Esophagus squamous epithelium (tissue), 5 donors: ENCODE measurements at regions not wholly inside any gene's neighbourhood (a gene's known extent, or its start where the extent isn't known, plus 50 kb on each side); places are given as distances from the start of the nearest gene placed in this dataset.
A peak's percentile ranks its signal among the peaks of the same experiment; 100 is the strongest.

Experiments
- DNase-seq: peaks from one replicate; lab custom pipeline; 2025; lab: John Stamatoyannopoulos, UW
- H3K27ac ChIP-seq, 4 donors: fragments of 200-600 bp; sonication (generic); one replicate each; pipeline ENCODE4 v1.5.1; 2016 to 2019; ENCODE audit warnings: mild to moderate bottlenecking in 1 of 4
- H3K27me3 ChIP-seq, 4 donors: fragments of 200-600 bp; sonication (generic); 1 replicate in 3 of 4; 2 replicates in 1 of 4; pipeline versions ENCODE4 v1.5.1 to v1.6.0; 2017 to 2021; ENCODE audit warnings: antibody characterized with exemption in 1 of 4
- H3K36me3 ChIP-seq, 3 donors: fragments of 200-600 bp; sonication (generic); one replicate each; pipeline ENCODE4 v1.5.1; 2016 to 2019
- H3K4me1 ChIP-seq, 3 donors: fragments of 200-600 bp; sonication (generic); one replicate each; pipeline ENCODE4 v1.5.1; 2017 to 2019
- H3K4me3 ChIP-seq, 4 donors: fragments of 200-600 bp; sonication (generic); 1 replicate in 3 of 4; 2 replicates in 1 of 4; pipeline ENCODE4 v1.5.1; 2016 to 2019; ENCODE audit warnings: mild to moderate bottlenecking in 2 of 4, moderate library complexity in 1 of 4
- H3K9me3 ChIP-seq, 3 donors: fragments of 200-600 bp; sonication (generic); one replicate each; pipeline ENCODE4 v1.5.1; 2016 to 2019
- POLR2A ChIP-seq, 4 donors: fragments of 450-650 bp; IDR thresholded peaks; one replicate each; pipeline ENCODE4 v1.6.1; 2017; ENCODE audit warnings: antibody characterized with exemption in 4 of 4, mild to moderate bottlenecking in 4 of 4, moderate library complexity in 3 of 4
- WGBS, 2 donors: methylation state at CpG; one replicate each; pipeline ENCODE4 v1.1.5; 2018; 5-methylcytosine and 5-hydroxymethylcytosine counted together
- intact Hi-C: fragments of 100-400 bp; cut with DNase I; formaldehyde crosslinking; loops from one replicate; pipeline ENCODE4 v1.15.0; 2022
- TF ChIP-seq, protein P1 (sequence below), 6 experiments: fragments of 450-650 bp in 4 of 6; fragments of 200-600 bp in 2 of 6; sonication (generic) in 2 of 6; IDR thresholded peaks; one replicate each; pipeline ENCODE4 v1.5.1; 2016 to 2019; ENCODE audit warnings: antibody characterized with exemption in 6 of 6, mild to moderate bottlenecking in 4 of 6, moderate library complexity in 4 of 6
- donor health status: DM: yes; HTN: yes; CAD: no.

DNA sequence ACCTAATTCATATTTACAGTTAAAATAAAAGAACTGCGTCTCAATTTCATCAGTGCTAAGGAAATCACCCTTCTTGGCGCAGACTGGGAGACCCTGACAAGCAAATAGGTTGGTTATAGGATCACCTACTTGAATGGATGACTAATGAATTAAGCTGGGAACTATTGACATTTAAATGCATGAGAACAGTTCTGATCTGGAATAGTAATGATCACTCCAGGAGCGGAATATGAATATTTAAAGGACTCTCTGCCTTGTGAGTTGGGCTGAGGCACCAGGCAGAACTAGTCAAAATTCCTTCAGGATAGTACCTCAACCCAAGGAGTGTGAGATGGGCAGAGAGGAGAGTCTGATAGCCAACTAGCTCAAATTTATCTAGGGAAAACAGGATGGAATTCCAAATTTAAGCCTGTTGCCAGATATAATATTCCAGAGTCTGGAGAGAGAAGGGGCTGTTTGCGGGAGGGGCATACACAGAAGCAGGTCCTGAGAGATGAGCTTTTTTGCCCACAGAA, 364.4 kb downstream of the CSNK1G3 start:
- TF ChIP-seq POLR2A (IDR thresholded peaks at IDR 0.05) = no peak
- TF ChIP-seq, protein P1, sequence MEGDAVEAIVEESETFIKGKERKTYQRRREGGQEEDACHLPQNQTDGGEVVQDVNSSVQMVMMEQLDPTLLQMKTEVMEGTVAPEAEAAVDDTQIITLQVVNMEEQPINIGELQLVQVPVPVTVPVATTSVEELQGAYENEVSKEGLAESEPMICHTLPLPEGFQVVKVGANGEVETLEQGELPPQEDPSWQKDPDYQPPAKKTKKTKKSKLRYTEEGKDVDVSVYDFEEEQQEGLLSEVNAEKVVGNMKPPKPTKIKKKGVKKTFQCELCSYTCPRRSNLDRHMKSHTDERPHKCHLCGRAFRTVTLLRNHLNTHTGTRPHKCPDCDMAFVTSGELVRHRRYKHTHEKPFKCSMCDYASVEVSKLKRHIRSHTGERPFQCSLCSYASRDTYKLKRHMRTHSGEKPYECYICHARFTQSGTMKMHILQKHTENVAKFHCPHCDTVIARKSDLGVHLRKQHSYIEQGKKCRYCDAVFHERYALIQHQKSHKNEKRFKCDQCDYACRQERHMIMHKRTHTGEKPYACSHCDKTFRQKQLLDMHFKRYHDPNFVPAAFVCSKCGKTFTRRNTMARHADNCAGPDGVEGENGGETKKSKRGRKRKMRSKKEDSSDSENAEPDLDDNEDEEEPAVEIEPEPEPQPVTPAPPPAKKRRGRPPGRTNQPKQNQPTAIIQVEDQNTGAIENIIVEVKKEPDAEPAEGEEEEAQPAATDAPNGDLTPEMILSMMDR (IDR thresholded peaks at IDR 0.05) = no peak
- WGBS, 2 donors = 71 to 92% methylated on average over 4 of the region's 4 CpGs
- Histone ChIP-seq H3K27ac (no peak overlapping the region), H3K4me3 (no peak overlapping the region), H3K4me1 (peaks cover 0 to 20% (median 0%) of the 10 kb centered on the region in 3 donors), H3K9me3 (no peaks in the 10 kb centered on the region), H3K36me3 (no peaks in the 10 kb centered on the region), H3K27me3 (no peaks in the 10 kb centered on the region)
- no peak for DNase-seq
- intact Hi-C loops = no loop called here

DNA sequence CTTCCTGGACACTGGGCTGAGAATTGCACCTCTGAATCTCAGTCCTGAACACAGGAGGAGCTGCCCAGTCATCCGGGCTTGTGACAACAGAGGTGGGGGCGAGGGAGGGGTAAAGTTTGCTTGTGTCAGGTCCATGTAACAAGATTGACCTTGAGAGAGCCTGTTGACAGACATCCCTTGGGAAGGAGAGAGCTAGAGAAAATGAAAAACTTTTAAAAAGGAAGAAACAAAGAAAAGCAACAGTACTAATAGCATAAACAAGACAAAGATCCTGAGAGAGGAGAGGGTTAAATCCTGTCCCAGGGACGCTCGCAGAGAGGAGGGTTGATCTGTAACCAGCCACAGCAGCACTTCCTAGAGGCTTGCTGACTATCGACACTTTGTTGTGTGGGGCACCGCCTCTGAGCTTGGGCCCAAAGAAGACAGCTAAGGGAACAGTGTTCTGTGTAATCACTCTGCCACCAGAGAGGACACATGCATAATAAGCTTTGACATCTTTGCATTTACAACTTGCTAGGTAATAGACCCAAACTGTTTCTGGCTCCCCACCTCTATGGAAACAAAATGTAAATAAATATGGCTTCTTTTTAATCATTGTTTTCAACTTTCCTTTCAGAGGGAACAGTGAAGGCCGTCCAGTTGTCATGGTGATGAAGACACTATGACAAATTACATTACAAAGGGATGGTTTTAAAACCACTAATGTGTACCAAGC, 363.7 kb downstream of the CSNK1G3 start:
- WGBS, 2 donors = 42 to 47% methylated on average over 6 to 7 of the region's 7 CpGs
- Histone ChIP-seq H3K27ac (no peak overlapping the region), H3K27me3 (no peaks in the 10 kb centered on the region), H3K9me3 (no peaks in the 10 kb centered on the region), H3K4me3 (no peak overlapping the region), H3K36me3 (no peaks in the 10 kb centered on the region), H3K4me1 (peaks cover 0 to 18% (median 0%) of the 10 kb centered on the region in 3 donors)
- DNase-seq = no peak
- intact Hi-C loops = no loop called here
- TF ChIP-seq, protein P1 (IDR thresholded peaks at IDR 0.05) = no peak
- no peak for TF ChIP-seq POLR2A (IDR thresholded peaks at IDR 0.05)

DNA sequence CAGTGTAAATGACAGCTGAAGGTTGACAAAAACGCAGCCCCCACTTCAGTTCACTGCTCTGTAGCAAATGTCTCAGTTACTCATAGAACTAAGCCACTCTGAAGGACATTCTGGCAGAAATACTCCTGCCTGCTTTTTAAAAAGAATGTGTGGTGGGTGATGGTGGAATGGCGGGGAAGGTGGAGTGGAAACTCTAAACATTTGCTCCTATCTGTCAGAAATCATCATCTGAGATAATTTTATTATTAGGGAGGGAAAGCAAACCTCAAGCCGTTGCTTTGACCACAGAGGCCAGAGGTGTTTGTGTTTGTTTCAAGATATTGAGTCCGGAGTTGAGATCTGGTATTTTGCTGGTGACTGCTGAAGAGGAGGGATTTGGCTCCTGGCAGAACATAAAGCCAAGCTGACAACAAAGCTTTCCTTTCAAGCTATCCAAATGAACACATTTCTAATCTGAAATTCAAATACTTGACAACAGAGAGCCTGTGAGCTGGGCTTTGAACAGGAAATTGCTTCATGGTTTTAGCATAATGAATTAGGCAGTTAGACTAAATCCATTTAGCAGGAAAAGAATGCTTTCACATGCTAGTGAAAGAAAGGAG, 362.7 kb downstream of the CSNK1G3 start:
- peaks cover 0 to 18% (median 0%) of the 10 kb centered on the region in 3 donors for H3K4me1 ChIP-seq
- intact Hi-C loops = no loop called here
- no peaks in the 10 kb centered on the region for H3K36me3 ChIP-seq
- no peak overlapping the region for H3K4me3 ChIP-seq
- TF ChIP-seq POLR2A (IDR thresholded peaks at IDR 0.05) = no peak
- TF ChIP-seq, protein P1 (IDR thresholded peaks at IDR 0.05) = no peak
- 56 to 61% methylated on average over 4 of the region's 4 CpGs for WGBS, 2 donors
- H3K9me3 ChIP-seq = no peaks in the 10 kb centered on the region
- no peak for DNase-seq
- H3K27me3 ChIP-seq = no peaks in the 10 kb centered on the region
- H3K27ac ChIP-seq = peak overlapping the region in 1 of 4 donors; percentile 15

DNA sequence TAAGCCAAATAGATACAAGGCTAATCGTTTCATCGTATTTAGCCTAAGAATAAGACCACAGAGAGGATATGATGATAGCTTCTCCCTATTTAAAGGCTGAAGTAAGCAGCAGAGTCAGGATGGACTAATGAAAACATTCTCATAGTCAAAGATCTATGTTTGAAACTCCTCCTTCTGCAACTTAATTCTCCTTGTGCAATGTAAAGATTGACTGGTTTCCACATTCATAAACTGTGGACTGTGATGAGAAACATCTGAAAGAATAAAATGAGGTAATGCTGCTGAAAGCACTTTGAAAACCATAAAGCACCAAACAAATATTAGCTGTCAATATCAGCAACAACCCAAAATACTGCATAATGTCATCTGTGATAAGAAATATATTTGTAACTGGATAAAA, 361.9 kb downstream of the CSNK1G3 start:
- intact Hi-C loops = no loop called here
- Histone ChIP-seq H3K27me3 (no peaks in the 10 kb centered on the region), H3K36me3 (no peaks in the 10 kb centered on the region), H3K4me3 (no peak overlapping the region), H3K27ac (no peak overlapping the region), H3K9me3 (no peaks in the 10 kb centered on the region), H3K4me1 (peaks cover 0 to 18% (median 0%) of the 10 kb centered on the region in 3 donors)
- no peak for DNase-seq
- TF ChIP-seq, protein P1 (IDR thresholded peaks at IDR 0.05) = no peak
- no peak for TF ChIP-seq POLR2A (IDR thresholded peaks at IDR 0.05)
- 64 to 77% methylated on average over 2 of the region's 2 CpGs for WGBS, 2 donors

DNA sequence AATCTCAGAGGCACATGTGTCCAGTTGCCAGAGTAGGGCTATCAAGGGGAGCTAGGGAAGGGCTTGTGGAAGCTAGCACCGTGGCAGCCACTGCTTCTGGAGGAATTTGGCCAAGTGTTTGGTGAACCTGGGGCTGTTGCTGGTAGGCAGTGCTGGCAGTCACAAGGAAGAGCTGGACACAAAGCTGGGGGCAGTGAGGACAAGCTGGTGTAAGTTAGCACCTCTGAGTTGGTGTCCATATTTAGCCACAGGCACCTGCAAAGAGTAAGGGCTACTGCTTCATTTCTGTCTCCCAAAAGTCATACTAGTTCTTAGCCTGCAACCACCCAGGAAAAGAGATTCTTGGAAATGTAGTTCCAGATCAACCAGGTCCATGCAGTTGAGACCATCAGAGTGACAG, 359.4 kb downstream of the CSNK1G3 start:
- TF ChIP-seq, protein P1 (IDR thresholded peaks at IDR 0.05) = no peak
- no peak for TF ChIP-seq POLR2A (IDR thresholded peaks at IDR 0.05)
- Histone ChIP-seq H3K27me3 (no peaks in the 10 kb centered on the region), H3K4me1 (peaks cover 0 to 18% (median 0%) of the 10 kb centered on the region in 3 donors), H3K9me3 (no peaks in the 10 kb centered on the region), H3K36me3 (no peaks in the 10 kb centered on the region), H3K27ac (no peak overlapping the region), H3K4me3 (no peak overlapping the region)
- no peak for DNase-seq
- intact Hi-C loops = no loop called here
- WGBS, 2 donors = 73% methylated on average over 1 of the region's 1 CpG; no CpG with 5 or more reads in 1 of the 2 donors
